ENCODE measurements at regions not wholly inside any gene's neighbourhood (a gene's known extent, or its start where the extent isn't known, plus 50 kb on each side); places are given as distances from the start of the nearest gene placed in this dataset.

DNA sequence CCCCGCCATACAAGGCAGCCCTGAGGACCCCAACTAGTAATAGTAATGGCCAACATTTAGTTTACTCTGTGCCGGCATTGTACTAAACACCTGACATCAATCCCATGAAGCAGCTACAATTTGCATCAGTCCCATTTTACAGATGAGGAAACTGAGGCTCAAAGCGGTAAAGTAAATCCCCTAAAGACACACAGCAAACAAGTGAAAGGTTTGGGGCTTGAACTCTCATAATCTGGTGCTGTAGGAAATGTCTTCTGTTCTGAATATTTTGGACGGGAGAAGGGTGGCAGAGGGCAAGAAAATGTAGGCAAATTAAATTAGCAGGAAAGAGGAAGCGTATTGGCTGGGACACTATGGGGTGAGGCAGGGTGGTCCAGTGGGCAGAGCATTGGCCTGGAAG lies 160.3 kb upstream of the SYT13 start:
- FAIRE-seq, result no peak
- DNase-seq (ENCODE audit: low spot score), result no peak

- no peak for FAIRE-seq
- peak; percentile 18 for DNase-seq (ENCODE audit: low spot score)
These were observed 158.7 kb upstream of the SYT13 start for GRCh38 chr11:45444796-45445195.

- FAIRE-seq (no peak), DNase-seq (ENCODE audit: low spot score) (no peak)
These were observed 154.0 kb upstream of the SYT13 start for GRCh38 chr11:45440111-45440510.

DNA sequence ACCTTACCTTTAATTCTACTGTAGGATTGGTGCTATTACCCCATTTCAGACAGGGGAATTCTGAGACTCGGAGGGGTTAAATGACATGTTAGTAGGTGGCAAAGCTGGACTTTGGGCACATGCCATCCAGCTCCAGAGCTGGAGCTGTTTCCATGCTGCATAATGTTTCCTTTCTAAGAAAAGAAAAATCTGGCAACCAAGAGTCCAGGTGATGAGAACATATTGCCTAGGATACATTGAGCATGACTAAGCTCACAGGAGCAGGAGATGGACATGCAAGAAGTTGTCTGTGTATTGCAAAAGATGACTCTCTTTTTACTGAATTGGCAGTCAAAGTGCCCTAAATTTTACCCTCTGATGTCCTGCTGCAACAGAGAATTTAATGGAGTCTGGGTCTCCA lies 150.8 kb upstream of the SYT13 start:
- no peak for FAIRE-seq

GRCh38 chr11:45436118-45436517 lies 150.0 kb upstream of the SYT13 start:
- FAIRE-seq (no peak), DNase-seq (ENCODE audit: low spot score) (no peak)

More for the DNA sequence above, 150.8 kb upstream of the SYT13 start:
- DNase-seq (ENCODE audit: low spot score), result no peak

DNA sequence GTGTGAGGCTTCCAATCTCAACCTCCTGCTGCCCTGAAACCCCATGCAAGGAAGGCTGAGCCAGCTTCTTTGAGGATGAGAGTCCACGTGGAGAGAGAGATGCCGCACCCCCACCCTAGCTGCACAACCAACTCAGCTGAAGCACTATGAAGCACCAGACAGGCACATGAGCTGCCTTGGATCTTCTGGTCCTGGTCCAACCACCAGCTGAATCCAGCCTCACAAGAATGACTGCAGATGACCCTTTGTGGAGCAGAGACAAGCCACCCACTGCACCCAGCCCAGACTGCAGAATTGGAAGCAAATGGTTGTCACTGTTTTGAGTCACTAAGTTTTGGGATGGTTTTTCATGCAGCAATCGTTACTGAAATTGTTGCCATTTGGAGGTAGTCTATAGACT lies 149.6 kb upstream of the SYT13 start:
- FAIRE-seq (no peak), DNase-seq (ENCODE audit: low spot score) (no peak)

- DNase-seq (ENCODE audit: low spot score) (no peak), FAIRE-seq (no peak)
These were observed 146.8 kb upstream of the SYT13 start for GRCh38 chr11:45432910-45433309.

DNA sequence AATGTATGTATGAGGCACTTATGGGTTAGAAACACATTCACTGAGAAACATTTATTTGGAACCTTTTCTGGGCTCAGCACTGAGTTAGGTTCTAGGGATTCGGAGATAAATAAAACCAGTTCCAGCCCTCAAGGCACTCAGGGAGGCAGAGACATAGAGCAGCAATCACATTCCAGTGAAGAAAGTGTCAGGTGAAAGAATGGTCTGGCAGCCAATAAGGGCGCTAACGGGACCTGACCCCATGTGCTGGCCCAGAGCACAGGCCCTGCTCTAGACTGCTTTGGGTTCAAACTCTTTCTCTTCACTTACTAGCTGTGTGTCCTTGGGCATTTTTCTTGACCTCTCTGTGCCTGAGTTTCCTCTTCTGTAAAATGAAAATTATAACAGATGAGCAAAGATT lies 146.0 kb upstream of the SYT13 start:
- DNase-seq (ENCODE audit: low spot score) (no peak), FAIRE-seq (no peak)

DNA sequence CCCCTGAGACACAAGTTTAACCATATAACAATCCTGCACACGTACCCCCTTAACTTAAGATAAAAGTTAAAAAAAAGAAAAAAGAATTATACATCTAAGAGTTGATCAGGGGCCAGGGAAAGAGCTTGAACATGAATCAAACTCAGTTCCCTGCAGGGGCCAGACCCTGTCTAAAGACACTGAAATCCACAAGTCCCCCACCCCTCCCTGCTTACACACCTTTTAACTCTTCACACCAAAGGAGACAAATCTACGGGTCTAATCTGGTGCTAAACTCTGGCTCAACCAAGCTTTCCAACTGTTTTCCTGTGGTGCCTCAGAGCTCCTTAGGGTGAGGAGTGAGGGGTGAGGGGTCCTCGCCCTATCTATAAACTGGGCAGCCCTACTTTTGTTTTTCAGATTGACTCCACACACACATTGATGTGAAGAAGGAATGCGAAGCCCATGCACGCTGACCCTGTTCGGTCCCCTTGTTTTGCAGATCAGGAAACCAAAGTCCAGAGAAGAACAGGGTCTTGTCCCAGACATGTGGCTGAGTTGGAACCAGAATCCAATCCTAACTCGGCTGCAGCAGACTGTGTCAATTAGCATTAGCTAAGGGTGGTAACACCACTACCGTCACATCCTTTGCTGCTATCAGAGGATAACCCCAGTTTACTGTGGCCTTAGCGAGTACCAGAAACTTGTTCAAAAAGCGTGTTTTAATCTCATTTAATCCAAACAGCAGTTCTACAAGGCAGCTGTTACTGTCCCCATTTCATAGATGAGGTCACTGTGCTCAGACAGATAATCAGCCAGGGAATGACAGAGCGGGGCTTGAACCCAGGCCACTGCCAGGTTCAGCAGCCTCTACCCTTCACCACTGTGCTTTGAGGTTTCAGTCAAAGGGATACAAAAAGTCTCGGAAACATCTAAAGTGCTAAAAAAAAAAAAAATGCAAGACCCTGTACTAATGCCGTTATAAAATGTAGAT lies 145.2 kb upstream of the SYT13 start:
- DNase-seq (ENCODE audit: low spot score) (no peak), FAIRE-seq (no peak)

- no peak for FAIRE-seq
- no peak for DNase-seq (ENCODE audit: low spot score)
These were observed 144.2 kb upstream of the SYT13 start for GRCh38 chr11:45430361-45430760.

DNA sequence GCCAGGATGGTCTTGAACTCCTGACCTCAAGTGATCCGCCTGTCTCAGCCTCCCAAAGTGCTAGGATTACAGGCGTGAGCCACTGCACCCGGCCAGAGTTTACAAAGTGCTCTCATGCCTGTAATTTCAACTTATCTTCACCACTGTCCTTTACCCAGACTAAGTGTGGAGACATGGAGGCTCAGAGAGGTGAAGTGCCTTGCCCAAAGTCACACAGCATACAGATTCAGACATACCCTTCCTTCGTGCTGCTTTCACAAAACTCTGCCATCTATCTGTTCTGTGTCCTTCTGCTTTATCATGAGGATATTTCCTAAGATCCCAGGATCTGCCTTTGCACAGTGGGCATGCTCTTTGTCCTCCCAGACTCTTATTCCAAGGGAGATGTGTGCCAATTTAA lies 143.6 kb upstream of the SYT13 start:
- no peak for FAIRE-seq
- no peak for DNase-seq (ENCODE audit: low spot score)

GRCh38 chr11:45428541-45429230 lies 142.5 kb upstream of the SYT13 start:
- DNase-seq (ENCODE audit: low spot score), result no peak
- FAIRE-seq, result no peak

DNA sequence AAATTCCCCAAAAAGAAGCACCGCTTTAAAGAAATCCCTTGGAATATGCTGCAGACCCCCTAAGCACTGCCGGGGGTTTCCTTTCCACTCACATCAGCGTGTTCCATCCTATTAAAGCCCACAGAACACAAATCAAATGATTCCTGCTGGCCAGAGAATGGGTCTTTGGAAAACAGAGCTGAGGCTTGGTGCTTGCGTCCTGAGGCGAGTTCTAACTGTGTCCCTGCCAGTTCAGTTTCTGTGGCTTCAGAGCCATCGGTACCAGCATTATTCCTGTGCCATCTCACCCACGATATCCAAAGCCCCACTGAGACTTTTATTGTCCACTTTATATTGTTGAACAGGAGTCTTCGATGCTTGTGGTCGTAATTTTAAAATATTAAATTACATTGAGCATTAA lies 142.0 kb upstream of the SYT13 start:
- DNase-seq (ENCODE audit: low spot score) (no peak), FAIRE-seq (no peak)

DNA sequence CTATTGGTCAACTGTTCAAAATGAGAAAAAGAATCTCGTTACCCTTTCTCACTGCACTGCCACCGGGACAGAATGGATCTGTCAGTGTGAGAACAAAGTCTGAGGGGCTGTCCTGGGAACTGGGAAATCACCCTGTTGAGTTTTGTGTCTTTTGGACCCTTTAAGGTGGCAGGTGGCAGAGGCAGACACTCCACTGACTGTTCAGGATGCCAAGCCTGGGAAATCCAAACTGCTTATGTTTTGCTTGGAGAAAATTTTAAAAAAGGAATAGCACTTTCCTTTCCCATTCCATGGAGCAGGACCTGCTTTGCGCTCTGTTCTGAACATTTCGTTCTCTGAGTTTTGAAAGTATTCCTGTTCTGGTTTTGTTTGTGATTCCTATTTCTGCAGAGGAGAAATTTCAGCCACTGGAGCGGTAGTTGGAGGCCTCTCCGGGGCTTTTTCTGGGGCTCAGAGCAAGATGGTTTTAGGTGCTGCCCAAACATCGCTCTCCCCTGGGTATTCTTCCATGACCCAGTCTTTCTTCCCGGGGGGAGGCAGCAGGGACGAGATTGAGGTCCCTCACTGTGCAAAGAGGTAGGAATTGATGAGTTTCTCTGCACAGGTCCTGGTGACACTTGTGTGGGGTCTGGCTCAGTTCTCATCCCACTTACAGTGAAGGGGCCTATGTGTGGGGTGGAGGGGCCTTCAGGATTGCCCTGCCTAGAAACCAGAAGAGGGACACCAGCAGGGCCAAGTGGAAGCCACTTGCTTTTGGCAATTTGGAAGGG lies 138.5 kb upstream of the SYT13 start:
- DNase-seq (ENCODE audit: low spot score) (no peak), FAIRE-seq (no peak)

- DNase-seq (ENCODE audit: low spot score) (no peak), FAIRE-seq (no peak)
These were observed 137.5 kb upstream of the SYT13 start for GRCh38 chr11:45423475-45424120.

GRCh38 chr11:45423036-45423435 lies 136.9 kb upstream of the SYT13 start:
- no peak for FAIRE-seq

DNA sequence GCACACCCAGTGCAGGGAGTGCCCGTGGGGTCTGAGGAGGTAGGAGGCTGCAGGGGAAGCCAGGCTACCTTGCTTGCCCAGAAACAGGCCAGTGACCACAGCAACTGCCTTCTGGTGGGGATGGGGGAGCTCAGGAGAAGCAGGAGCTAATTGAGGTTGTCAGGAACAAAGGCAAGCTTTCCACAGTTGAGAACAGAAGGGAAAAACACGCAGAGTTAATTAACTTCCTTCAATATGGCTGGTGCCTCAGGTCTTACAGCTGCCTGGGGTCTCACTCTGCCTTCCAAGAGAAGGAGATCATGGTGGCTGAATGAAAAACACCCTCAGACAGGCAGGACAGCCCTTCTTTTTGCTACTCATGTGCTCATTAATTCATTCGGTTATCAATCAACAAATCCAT lies 127.9 kb upstream of the SYT13 start:
- FAIRE-seq, result no peak
- no peak for DNase-seq (ENCODE audit: low spot score)

More at GRCh38 chr11:45423036-45423435, 136.9 kb upstream of the SYT13 start:
- DNase-seq (ENCODE audit: low spot score), result no peak

GRCh38 chr11:45413156-45413858 lies 127.2 kb upstream of the SYT13 start:
- DNase-seq (ENCODE audit: low spot score), result no peak
- FAIRE-seq, result no peak

- FAIRE-seq (no peak), DNase-seq (ENCODE audit: low spot score) (no peak)
These were observed 126.4 kb upstream of the SYT13 start for GRCh38 chr11:45412521-45412920.

GRCh38 chr11:45412051-45412471 lies 125.9 kb upstream of the SYT13 start:
- DNase-seq (ENCODE audit: low spot score), result no peak
- no peak for FAIRE-seq

Data from RCC 7860 (cell line).